ENCODE measurements at regions not wholly inside any gene's neighbourhood (a gene's known extent, or its start where the extent isn't known, plus 50 kb on each side); places are given as distances from the start of the nearest gene placed in this dataset.

- TF ChIP-seq, protein P1, sequence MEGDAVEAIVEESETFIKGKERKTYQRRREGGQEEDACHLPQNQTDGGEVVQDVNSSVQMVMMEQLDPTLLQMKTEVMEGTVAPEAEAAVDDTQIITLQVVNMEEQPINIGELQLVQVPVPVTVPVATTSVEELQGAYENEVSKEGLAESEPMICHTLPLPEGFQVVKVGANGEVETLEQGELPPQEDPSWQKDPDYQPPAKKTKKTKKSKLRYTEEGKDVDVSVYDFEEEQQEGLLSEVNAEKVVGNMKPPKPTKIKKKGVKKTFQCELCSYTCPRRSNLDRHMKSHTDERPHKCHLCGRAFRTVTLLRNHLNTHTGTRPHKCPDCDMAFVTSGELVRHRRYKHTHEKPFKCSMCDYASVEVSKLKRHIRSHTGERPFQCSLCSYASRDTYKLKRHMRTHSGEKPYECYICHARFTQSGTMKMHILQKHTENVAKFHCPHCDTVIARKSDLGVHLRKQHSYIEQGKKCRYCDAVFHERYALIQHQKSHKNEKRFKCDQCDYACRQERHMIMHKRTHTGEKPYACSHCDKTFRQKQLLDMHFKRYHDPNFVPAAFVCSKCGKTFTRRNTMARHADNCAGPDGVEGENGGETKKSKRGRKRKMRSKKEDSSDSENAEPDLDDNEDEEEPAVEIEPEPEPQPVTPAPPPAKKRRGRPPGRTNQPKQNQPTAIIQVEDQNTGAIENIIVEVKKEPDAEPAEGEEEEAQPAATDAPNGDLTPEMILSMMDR (IDR thresholded peaks at IDR 0.05) = no peak
- no peak for TF ChIP-seq EZH2 (IDR thresholded peaks at IDR 0.05; ENCODE audit: borderline replicate concordance, insufficient read depth, low read depth, low read length, poor library complexity, severe bottlenecking)
Observed at GRCh38 chr15:98403569-98403968, 244.8 kb upstream of the IGF1R start.
